BJ (cell line): ENCODE measurements at regions not wholly inside any gene's neighbourhood (a gene's known extent, or its start where the extent isn't known, plus 50 kb on each side); places are given as distances from the start of the nearest gene placed in this dataset.
A peak's percentile ranks its signal among the peaks of the same experiment; 100 is the strongest.

Experiments used
- CTCF ChIA-PET: fragments of 350-600 bp; formaldehyde crosslinking; extraction: SDS; loops from one replicate; lab custom pipeline; 2021; ENCODE audit warnings: antibody characterized with exemption, inconsistent platforms; lab: Yijun Ruan, JAX
- POLR2A ChIA-PET: fragments of 300-600 bp; sonication (Branson Sonifier 250); formaldehyde crosslinking; extraction: SDS; loops from one replicate; lab custom pipeline; 2021; ENCODE audit warnings: antibody characterized with exemption; lab: Charles Lee
- DNase-seq: peaks from one replicate; pipeline ENCODE4 v3.0.0-alpha.2; 2011; ENCODE audit warnings: low read depth
- H3K27me3 ChIP-seq: 2 replicates; pipeline ENCODE4 v1.6.0; 2011; ENCODE audit warnings: low read length; ENCODE audit not compliant: control insufficient read depth, insufficient read depth
- H3K36me3 ChIP-seq: 2 replicates; pipeline ENCODE4 v1.5.1; 2011; ENCODE audit warnings: low read length; ENCODE audit not compliant: control insufficient read depth, insufficient read depth
- H3K4me3 ChIP-seq: 2 replicates; pipeline ENCODE4 v1.5.1; 2011; ENCODE audit warnings: low read depth, mild to moderate bottlenecking, control low read depth, low read length
- CTCF ChIP-seq: IDR thresholded peaks from 2 replicates; pipeline ENCODE4 v1.5.1; 2011; ENCODE audit warnings: low read depth, mild to moderate bottlenecking, control low read depth, inconsistent platforms, low read length, moderate library complexity; ENCODE audit not compliant: insufficient read depth

GRCh38 chr5:4862500-4862899, 277.6 kb upstream of the ADAMTS16 start:
- DNase-seq: peak; percentile 3
- peak; percentile 52 for TF ChIP-seq CTCF
- ChIA-PET CTCF (interaction anchor here (0.9 to 1.8 kb wide), 4 partner anchors 10 to 557 kb away, joined by 3 to 6 read pairs (median 5); no protein-coding TSS in a partner anchor), POLR2A (no interaction called here)
- H3K36me3 ChIP-seq: no peaks in the 10 kb centered on the region
- no peaks in the 10 kb centered on the region for H3K27me3 ChIP-seq
- H3K4me3 ChIP-seq: no peak overlapping the region

- no peak overlapping the region for H3K4me3 ChIP-seq
- no peak for DNase-seq
- CTCF ChIA-PET: interaction anchor here (1.2 kb wide), 1 partner anchor 553 kb away, joined by 3 read pairs; no protein-coding TSS in a partner anchor
- H3K27me3 ChIP-seq: no peaks in the 10 kb centered on the region
- TF ChIP-seq CTCF: no peak
- no peaks in the 10 kb centered on the region for H3K36me3 ChIP-seq
- POLR2A ChIA-PET: no interaction called here
Measured at GRCh38 chr5:4866131-4866659, 273.9 kb upstream of the ADAMTS16 start.

- DNase-seq: no peak
- Histone ChIP-seq H3K36me3 (no peaks in the 10 kb centered on the region), H3K27me3 (no peaks in the 10 kb centered on the region), H3K4me3 (no peak overlapping the region)
- ChIA-PET POLR2A (no interaction called here), CTCF (interaction anchor here (1.2 to 2.2 kb wide), 3 partner anchors 10 to 552 kb away, joined by 3 to 6 read pairs (median 4); no protein-coding TSS in a partner anchor)
- no peak for TF ChIP-seq CTCF
Measured at GRCh38 chr5:4866817-4867216, 273.3 kb upstream of the ADAMTS16 start.

- Histone ChIP-seq H3K36me3 (no peaks in the 10 kb centered on the region), H3K27me3 (no peaks in the 10 kb centered on the region), H3K4me3 (no peak overlapping the region)
- DNase-seq: no peak
- POLR2A ChIA-PET: no interaction called here
- TF ChIP-seq CTCF: peak; percentile 85
- CTCF ChIA-PET: interaction anchor here (0.7 to 2.2 kb wide), 11 partner anchors 8 to 551 kb away, joined by 3 to 10 read pairs (median 4); no protein-coding TSS in a partner anchor
Measured at GRCh38 chr5:4868140-4868735, 271.9 kb upstream of the ADAMTS16 start.

- no peak for TF ChIP-seq CTCF
- H3K4me3 ChIP-seq: no peak overlapping the region
- DNase-seq: no peak
- H3K36me3 ChIP-seq: no peaks in the 10 kb centered on the region
- H3K27me3 ChIP-seq: no peaks in the 10 kb centered on the region
- ChIA-PET POLR2A (no interaction called here), CTCF (interaction anchor here (1.5 kb wide), 1 partner anchor 11 kb away, joined by 5 read pairs; no protein-coding TSS in a partner anchor)
Measured at GRCh38 chr5:4873652-4874051, 266.5 kb upstream of the ADAMTS16 start.
